ENCODE measurements at regions not wholly inside any gene's neighbourhood (a gene's known extent, or its start where the extent isn't known, plus 50 kb on each side); places are given as distances from the start of the nearest gene placed in this dataset.

DNA sequence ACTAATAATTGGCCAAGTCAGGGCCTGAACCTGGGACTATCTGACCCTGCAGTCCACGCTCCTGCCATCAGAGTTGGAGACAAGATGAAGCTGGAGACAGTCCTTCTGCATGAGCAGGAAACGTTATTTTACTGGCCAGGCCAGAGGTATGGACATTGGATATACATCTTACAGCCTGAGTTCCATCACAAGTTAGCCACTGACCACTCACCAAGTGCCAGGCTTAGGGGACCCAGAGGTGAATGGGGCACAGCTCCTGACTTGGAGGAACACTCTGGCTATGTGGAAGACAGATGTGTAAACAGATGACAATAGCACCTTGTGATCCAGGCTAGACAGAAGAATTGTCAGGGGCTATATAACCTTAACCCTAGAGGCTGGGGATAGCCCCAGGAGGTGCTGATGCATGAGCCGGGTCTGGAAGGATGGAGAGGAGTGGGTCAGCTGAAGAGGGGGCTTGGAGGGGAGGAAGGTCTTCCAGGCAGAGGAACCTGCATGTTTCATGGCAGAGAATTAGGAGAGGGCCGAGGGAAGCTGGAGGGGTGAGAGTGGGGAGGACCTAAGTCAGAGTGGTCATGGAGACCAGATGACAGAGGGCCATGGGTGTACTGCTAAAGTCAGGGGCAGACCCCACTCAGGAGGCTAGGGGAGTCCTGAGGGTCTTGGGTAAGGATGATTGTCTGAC lies 52.5 kb upstream of the DMRTB1 start:
- no peak for FAIRE-seq
- DNase-seq (ENCODE audit: insufficient read length, low spot score), result no peak
- TF ChIP-seq, protein P1, sequence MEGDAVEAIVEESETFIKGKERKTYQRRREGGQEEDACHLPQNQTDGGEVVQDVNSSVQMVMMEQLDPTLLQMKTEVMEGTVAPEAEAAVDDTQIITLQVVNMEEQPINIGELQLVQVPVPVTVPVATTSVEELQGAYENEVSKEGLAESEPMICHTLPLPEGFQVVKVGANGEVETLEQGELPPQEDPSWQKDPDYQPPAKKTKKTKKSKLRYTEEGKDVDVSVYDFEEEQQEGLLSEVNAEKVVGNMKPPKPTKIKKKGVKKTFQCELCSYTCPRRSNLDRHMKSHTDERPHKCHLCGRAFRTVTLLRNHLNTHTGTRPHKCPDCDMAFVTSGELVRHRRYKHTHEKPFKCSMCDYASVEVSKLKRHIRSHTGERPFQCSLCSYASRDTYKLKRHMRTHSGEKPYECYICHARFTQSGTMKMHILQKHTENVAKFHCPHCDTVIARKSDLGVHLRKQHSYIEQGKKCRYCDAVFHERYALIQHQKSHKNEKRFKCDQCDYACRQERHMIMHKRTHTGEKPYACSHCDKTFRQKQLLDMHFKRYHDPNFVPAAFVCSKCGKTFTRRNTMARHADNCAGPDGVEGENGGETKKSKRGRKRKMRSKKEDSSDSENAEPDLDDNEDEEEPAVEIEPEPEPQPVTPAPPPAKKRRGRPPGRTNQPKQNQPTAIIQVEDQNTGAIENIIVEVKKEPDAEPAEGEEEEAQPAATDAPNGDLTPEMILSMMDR (IDR thresholded peaks at IDR 0.05; ENCODE audit: insufficient read depth, missing control alignments), result no peak

DNA sequence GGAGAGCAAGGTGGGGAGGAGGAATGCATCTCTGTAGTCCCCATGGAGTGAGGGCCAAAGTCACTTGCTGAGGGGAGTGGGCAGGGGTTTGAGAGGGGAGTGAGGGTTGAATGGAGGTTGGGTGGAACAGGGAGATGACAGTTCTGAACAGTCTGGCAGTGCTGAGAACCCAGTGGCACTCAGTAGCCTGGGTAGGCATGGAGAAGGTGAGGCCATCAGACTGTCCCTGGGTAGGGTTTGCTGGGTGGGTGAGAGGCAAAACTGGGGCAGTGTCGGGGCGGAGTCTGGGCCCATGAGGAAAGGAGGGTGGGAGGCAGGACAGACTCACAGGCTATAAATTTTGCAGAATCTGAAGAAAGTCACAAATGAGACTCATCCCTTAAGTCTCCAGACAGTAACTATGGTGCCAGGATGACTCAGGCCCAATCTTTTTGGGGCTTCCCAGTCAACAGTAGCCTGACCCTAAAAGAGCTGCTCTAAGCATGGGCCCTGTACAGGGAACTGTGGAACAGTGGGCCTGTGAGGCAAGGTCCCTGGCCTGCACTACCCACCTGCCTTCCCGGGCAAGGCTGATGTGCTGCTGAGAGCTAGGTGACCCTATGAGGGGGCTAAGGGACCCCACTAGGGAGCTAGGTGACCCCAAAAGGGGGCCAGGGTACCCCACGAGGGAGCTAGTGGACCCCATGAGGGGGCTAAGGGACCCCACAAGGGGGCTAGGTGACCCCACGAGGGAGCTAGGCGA lies 51.0 kb upstream of the DMRTB1 start:
- DNase-seq (ENCODE audit: insufficient read length, low spot score) (no peak), FAIRE-seq (no peak)
- TF ChIP-seq, protein P1 (IDR thresholded peaks at IDR 0.05; ENCODE audit: insufficient read depth, missing control alignments), result no peak

DNA sequence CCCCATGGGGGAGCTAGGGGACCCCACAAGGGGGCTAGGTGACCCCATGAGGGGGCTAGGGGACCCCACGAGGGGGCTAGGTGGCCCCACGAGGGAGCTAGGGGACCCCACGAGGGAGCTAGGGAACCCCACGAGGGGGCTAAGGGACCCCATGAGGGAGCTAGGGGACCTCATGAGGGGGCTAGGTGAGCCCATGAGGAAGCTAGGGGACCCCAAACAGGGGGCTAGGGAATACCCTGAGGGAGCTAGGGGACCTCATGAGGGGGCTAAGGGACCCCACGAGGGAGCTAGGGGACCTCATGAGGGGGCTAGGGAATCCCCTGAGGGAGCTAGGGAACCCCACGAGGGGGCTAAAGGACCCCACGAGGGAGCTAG lies 50.5 kb upstream of the DMRTB1 start:
- FAIRE-seq (no peak), DNase-seq (ENCODE audit: insufficient read length, low spot score) (no peak)
- TF ChIP-seq, protein P1 (IDR thresholded peaks at IDR 0.05; ENCODE audit: insufficient read depth, missing control alignments), result no peak

DNA sequence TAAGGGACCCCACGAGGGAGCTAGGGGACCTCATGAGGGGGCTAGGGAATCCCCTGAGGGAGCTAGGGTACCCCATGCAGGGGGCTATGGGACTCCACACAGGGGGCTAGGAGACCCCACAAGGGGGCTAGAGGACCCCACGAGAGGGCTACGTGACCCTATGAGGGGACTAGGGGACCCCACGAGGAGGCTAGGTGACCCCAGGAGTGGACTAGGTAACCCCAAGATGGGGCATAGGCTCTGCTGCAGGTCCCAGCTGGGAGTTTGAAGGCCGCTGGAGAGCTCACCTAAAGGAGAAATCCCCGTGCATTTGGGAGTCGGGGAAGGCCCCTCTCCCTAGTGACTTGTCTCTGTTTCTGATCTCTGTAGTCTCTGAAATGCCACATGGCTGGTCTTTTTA lies 50.0 kb upstream of the DMRTB1 start:
- TF ChIP-seq, protein P1 (IDR thresholded peaks at IDR 0.05; ENCODE audit: insufficient read depth, missing control alignments), result no peak
- DNase-seq (ENCODE audit: insufficient read length, low spot score) (no peak), FAIRE-seq (no peak)

All from D721Med (cell line).